BJ (cell line): ENCODE measurements at regions not wholly inside any gene's neighbourhood (a gene's known extent, or its start where the extent isn't known, plus 50 kb on each side); places are given as distances from the start of the nearest gene placed in this dataset.
"Not testable (repeated sequence)": the region's sequence is repeated elsewhere in the genome, so short reads cannot be mapped to it uniquely, and the experiment has no call there.

Experiments used
- CTCF ChIA-PET: fragments of 350-600 bp; formaldehyde crosslinking; extraction: SDS; loops from one replicate; lab custom pipeline; 2021; ENCODE audit warnings: antibody characterized with exemption, inconsistent platforms; lab: Yijun Ruan, JAX
- POLR2A ChIA-PET: fragments of 300-600 bp; sonication (Branson Sonifier 250); formaldehyde crosslinking; extraction: SDS; loops from one replicate; lab custom pipeline; 2021; ENCODE audit warnings: antibody characterized with exemption; lab: Charles Lee
- DNase-seq: peaks from one replicate; pipeline ENCODE4 v3.0.0-alpha.2; 2011; ENCODE audit warnings: low read depth
- H3K27me3 ChIP-seq: 2 replicates; pipeline ENCODE4 v1.6.0; 2011; ENCODE audit warnings: low read length; ENCODE audit not compliant: control insufficient read depth, insufficient read depth
- H3K36me3 ChIP-seq: 2 replicates; pipeline ENCODE4 v1.5.1; 2011; ENCODE audit warnings: low read length; ENCODE audit not compliant: control insufficient read depth, insufficient read depth
- H3K4me3 ChIP-seq: 2 replicates; pipeline ENCODE4 v1.5.1; 2011; ENCODE audit warnings: low read depth, mild to moderate bottlenecking, control low read depth, low read length
- TF ChIP-seq, protein P1 (sequence below): IDR thresholded peaks from 2 replicates; pipeline ENCODE4 v1.5.1; 2011; ENCODE audit warnings: low read depth, mild to moderate bottlenecking, control low read depth, inconsistent platforms, low read length, moderate library complexity; ENCODE audit not compliant: insufficient read depth

DNA sequence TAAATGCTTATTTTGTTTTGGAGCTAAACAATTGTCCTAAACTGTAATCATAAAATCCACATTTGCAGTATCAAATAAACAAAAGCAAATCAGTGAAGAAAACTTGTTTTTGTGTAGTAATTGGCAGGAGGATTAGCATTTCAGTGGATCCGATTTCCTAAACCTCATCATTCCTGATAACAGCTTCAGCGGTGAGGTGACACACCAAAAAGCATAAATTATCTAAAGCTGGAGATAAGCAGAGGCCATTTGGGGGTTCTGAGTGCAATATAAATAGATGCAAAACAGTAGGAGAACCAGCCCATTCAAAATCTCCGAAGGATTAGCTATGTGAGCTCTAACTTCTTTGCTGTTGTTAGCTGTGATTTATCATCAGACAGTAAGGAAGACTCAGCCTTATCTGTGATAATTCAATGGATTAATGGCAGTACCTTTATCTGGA is 235.8 kb downstream of the EPHA7 start:
- Histone ChIP-seq H3K4me3 (no peak overlapping the region), H3K36me3 (no peaks in the 10 kb centered on the region), H3K27me3 (no peaks in the 10 kb centered on the region)
- ChIA-PET CTCF (no interaction called here), POLR2A (no interaction called here)
- no peak for DNase-seq
- TF ChIP-seq, protein P1, sequence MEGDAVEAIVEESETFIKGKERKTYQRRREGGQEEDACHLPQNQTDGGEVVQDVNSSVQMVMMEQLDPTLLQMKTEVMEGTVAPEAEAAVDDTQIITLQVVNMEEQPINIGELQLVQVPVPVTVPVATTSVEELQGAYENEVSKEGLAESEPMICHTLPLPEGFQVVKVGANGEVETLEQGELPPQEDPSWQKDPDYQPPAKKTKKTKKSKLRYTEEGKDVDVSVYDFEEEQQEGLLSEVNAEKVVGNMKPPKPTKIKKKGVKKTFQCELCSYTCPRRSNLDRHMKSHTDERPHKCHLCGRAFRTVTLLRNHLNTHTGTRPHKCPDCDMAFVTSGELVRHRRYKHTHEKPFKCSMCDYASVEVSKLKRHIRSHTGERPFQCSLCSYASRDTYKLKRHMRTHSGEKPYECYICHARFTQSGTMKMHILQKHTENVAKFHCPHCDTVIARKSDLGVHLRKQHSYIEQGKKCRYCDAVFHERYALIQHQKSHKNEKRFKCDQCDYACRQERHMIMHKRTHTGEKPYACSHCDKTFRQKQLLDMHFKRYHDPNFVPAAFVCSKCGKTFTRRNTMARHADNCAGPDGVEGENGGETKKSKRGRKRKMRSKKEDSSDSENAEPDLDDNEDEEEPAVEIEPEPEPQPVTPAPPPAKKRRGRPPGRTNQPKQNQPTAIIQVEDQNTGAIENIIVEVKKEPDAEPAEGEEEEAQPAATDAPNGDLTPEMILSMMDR, result no peak

DNA sequence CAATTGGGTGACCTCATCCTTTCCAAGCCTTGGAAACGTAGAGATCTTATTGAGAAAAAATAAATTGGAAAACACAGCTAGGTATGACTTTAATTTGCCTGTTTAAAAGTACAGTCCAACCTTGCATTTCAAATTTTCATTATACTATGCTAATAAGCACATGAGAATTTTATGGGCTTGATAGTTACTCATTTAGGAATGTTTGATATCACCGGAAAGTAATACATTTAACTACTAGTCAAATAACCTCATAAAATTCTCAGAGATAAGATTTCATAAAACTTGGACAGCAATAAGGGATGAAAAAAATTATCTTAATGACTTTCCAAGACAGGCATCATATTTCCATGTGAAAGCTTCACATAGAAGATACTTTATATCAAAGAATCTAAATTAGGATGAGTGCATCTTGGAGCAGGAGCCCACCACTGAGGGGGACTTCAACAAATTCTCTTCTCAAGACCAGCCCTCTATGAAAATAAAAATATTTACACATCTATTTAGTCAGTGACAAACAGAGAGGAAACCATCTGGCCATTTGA is 236.3 kb downstream of the EPHA7 start:
- no peaks in the 10 kb centered on the region for H3K36me3 ChIP-seq
- DNase-seq, result no peak
- ChIA-PET CTCF (no interaction called here), POLR2A (no interaction called here)
- TF ChIP-seq, protein P1, result no peak
- no peaks in the 10 kb centered on the region for H3K27me3 ChIP-seq
- no peak overlapping the region for H3K4me3 ChIP-seq

DNA sequence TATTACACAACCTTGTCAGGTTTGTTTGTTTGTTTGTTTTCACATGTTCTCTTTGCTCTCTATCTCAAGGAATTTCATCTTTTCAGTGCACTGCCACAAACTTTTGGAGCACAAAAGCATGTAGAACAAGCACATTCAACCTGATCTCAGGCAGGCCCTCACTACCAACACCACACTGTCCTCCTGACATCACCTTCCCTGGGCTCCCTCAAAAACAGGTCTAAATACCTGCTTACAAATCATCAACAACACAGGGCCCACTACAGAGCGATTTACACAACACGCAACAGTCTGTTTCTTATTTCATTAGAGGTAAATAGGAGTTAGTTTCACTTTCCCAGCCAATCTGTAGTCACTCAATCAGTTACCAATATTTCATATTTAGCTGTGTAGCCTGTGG is 241.4 kb downstream of the EPHA7 start:
- DNase-seq, result no peak
- POLR2A ChIA-PET, result no interaction called here
- Histone ChIP-seq H3K36me3 (no peaks in the 10 kb centered on the region), H3K4me3 (no peak overlapping the region), H3K27me3 (no peaks in the 10 kb centered on the region)
- CTCF ChIA-PET, result no interaction called here
- TF ChIP-seq, protein P1, result no peak

DNA sequence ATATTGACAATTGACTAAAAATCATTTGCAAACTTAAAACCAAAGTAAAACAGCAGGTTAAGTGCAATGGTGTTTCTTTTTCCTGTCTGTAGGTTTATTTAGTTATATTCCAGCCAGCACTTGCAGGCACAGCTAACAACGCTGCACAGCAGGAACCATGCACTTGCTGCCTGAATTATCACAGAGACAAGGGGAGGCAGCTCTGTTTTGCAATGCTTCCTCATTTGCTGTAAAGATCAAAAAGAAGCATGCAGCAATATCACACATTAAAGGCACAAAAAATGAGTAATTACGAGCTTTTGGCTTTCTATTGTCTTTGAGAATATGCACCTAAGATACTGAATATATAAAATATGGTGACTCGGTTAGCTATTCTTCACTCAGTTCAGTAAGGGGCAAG is 241.9 kb downstream of the EPHA7 start:
- Histone ChIP-seq H3K4me3 (no peak overlapping the region), H3K36me3 (no peaks in the 10 kb centered on the region), H3K27me3 (no peaks in the 10 kb centered on the region)
- TF ChIP-seq, protein P1, result no peak
- ChIA-PET POLR2A (no interaction called here), CTCF (no interaction called here)
- DNase-seq, result no peak

DNA sequence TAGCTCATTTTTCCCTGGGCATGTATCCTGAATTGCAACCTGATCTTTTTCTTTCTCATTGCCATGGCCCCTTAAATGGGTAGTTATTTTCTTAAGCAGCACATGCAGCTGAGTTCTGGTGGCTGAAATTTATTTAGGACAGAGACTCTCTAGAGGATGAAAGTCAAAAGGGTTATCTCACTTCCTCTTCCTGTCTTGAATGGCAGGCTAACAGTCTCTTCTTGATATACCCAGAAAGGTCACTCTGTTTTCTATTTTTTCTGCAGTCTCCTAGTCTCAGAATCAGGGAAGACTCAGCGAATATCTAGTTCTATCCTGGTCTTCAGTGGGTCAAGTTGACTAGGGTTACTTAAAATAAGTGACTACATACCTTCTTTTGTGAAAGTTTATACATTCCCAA is 243.3 kb downstream of the EPHA7 start:
- H3K36me3 ChIP-seq, result no peaks in the 10 kb centered on the region
- H3K4me3 ChIP-seq, result no peak overlapping the region
- H3K27me3 ChIP-seq, result no peaks in the 10 kb centered on the region
- POLR2A ChIA-PET, result no interaction called here
- TF ChIP-seq, protein P1, result no peak
- DNase-seq, result no peak
- CTCF ChIA-PET, result no interaction called here

DNA sequence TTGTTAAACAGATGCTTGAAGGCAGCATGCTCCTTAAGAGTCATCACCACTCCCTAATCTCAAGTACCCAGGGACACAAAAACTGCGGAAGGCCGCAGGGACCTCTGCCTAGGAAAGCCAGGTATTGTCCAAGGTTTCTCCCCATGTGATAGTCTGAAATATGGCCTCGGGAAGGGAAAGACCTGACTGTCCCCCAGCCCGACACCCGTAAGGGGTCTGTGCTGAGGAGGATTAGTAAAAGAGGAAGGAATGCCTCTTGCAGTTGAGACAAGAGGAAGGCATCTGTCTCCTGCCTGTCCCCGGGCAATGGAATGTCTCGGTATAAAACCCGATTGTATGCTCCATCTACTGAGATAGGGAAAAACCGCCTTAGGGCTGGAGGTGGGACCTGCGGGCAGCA is 245.8 kb downstream of the EPHA7 start:
- DNase-seq, CTCF ChIA-PET, H3K36me3 ChIP-seq, POLR2A ChIA-PET, H3K27me3 ChIP-seq, H3K4me3 ChIP-seq: not testable (repeated sequence)
